ENCODE measurements at regions not wholly inside any gene's neighbourhood (a gene's known extent, or its start where the extent isn't known, plus 50 kb on each side); places are given as distances from the start of the nearest gene placed in this dataset.
A peak's percentile ranks its signal among the peaks of the same experiment; 100 is the strongest.

DNA sequence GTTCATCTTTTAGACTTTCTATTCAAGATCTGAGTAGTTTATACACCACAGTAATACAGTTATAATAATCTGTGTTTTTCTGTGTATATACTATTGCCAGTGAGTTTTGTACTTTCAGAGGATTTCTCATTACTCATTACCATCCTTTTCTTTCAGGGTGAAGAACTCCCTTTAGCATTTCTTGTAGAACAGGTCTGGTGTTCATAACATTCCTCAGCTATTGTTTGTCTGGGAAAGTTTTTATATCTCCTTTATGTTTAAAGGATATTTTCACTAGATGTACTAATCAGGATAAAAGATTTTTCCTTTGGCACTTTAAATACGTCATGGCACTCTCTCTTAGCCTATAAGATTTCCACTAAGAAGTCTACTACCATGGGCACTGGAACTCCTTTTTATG is 705.5 kb downstream of the SLC4A3 start:
- no peak for TF ChIP-seq JUND (IDR thresholded peaks at IDR 0.05; ENCODE audit: low read depth)
- in situ Hi-C loops (cut with HindIII; ENCODE audit: low pct_unique_long_range_greater_than_20kb, low sequenced_read_pairs), result no loop called here
- peak in 1 of 2 experiments; percentile 32 for DNase-seq (ENCODE audit: low read depth in 1 of 2, low spot score in 1 of 2)

DNA sequence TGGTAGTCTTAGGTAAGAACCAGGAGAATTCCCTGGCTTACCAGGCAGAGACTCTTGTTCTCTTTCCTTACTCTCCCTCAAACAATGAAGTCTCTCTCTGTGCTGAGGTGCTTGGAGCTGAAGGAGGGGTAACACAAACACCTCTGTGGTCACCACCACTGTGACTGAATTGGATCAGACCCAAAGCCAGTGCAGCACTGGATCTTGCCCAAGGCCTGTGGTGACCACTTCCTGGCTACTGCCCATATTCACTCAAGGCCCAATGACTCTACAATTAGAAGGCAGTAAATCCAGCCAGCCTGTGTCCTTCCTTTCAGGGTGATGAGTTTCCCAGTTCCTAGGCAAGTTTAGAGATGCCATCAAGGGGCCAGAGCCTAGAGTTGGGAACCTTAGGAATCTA is 706.8 kb downstream of the SLC4A3 start:
- no peak for DNase-seq (ENCODE audit: low read depth in 1 of 2, low spot score in 1 of 2)
- no peak for TF ChIP-seq JUND (IDR thresholded peaks at IDR 0.05; ENCODE audit: low read depth)
- in situ Hi-C loops (cut with HindIII; ENCODE audit: low pct_unique_long_range_greater_than_20kb, low sequenced_read_pairs), result no loop called here

DNA sequence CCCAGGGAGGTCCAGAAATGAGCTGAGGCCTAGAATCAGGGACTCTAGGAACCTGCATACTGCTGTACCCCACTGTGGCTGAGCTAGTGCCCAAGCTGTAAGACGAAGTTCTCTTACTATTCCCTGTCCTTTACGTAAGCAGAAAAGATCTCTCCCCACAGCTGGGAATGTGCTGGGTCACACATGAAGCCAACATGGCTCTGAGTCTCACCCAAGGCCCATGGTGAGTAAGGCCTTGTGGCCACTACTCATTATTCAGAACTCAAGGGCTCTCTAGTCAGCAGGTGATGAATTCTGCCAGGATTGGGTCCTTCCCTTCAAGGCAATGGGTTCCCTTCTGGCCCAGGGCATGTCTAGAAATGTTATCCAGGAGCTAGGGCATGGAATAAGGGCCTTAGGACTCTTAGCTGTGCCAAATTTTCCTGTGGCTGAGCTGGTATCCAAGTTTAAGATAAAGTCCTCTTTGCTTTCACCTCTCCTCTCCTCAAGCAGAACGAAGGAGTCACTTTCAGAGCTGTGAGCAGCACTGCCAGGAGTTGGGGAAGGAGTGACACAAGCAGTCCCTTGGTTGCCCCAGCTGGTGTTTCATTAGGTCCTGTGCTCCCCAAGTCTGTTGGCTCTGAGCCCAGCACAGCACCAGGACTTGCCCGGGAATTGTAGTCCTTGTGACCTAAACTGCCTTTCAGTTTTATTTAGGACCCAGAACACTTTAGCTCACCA is 707.6 kb downstream of the SLC4A3 start:
- no peak for DNase-seq (ENCODE audit: low read depth in 1 of 2, low spot score in 1 of 2)
- TF ChIP-seq JUND (IDR thresholded peaks at IDR 0.05; ENCODE audit: low read depth), result no peak
- in situ Hi-C loops (cut with HindIII; ENCODE audit: low pct_unique_long_range_greater_than_20kb, low sequenced_read_pairs), result no loop called here

DNA sequence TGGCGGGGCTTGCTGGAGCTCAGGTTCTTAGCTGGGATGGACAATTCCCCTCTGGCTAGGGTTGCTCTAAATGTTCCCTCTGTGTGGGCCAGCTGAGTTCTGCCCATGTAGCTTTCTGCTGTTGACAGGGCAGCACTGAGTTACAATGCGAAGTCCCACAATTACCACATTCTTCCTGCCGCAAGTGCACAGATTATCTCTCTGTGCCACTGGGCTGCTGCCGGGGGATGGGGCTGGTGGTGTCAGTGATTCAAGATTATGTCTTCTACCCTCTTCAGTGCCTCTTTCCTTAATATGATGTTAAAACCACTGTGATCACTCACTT is 708.1 kb downstream of the SLC4A3 start:
- no peak for DNase-seq (ENCODE audit: low read depth in 1 of 2, low spot score in 1 of 2)
- in situ Hi-C loops (cut with HindIII; ENCODE audit: low pct_unique_long_range_greater_than_20kb, low sequenced_read_pairs), result no loop called here
- TF ChIP-seq JUND (IDR thresholded peaks at IDR 0.05; ENCODE audit: low read depth), result no peak

DNA sequence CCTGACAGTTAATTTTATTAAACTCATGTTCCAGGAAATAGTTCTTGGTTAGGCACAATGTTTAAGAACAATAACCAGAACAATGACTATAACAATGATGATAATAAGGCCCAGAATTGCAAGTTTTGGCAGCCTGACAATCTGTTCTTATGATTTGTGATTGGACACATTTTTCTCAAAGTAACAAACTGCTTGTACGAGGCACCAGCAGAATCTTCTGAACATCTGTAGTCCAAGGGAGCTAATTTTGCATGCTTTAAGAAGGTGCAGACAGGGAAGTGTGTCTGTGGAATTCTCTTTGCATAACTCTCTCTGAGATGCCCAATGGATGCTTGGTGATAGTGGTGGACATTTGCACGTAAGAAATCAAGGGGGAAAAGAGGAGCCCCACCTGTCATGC is 709.3 kb downstream of the SLC4A3 start:
- in situ Hi-C loops (cut with HindIII; ENCODE audit: low pct_unique_long_range_greater_than_20kb, low sequenced_read_pairs), result no loop called here
- no peak for TF ChIP-seq JUND (IDR thresholded peaks at IDR 0.05; ENCODE audit: low read depth)
- no peak for DNase-seq (ENCODE audit: low read depth in 1 of 2, low spot score in 1 of 2)

DNA sequence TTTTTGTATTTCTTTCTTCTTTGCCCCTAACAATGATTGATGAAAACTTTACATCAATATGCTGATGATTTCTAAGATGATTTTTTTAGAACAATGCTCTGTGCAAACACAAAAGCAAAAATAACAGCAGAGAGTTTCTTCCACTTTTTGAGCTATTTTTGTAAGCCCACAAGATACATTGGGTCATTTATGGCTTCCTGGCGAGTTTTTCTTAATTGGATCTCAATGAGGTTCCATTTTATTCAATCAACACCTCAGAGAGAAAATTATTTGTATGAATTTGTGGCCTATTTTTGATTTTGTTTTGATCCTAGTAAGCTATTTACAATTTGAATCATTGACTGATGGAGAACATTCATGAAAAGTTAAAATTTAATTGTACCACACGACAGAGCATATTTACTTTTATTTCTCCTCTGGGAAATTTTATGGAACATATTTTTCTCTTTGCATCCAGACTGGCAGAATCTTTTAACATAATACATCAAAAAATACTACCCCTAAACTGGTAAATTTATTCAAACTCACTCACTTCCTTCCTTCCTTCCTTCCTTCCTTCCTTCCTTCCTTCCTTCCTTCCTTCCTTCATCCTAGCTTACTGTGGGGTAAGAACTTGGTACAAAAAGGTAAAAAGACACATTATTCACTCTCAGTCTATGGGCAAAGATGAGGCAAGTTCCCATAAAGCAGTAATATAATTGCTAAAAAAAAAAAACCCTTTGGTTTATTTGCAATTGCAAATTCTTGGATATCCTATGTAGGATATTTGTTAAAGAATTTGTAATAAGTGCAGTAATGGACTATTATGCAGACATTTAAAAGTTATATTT is 710.4 kb downstream of the SLC4A3 start:
- TF ChIP-seq JUND (IDR thresholded peaks at IDR 0.05; ENCODE audit: low read depth), result no peak
- in situ Hi-C loops (cut with HindIII; ENCODE audit: low pct_unique_long_range_greater_than_20kb, low sequenced_read_pairs), result no loop called here
- no peak for DNase-seq (ENCODE audit: low read depth in 1 of 2, low spot score in 1 of 2)

DNA sequence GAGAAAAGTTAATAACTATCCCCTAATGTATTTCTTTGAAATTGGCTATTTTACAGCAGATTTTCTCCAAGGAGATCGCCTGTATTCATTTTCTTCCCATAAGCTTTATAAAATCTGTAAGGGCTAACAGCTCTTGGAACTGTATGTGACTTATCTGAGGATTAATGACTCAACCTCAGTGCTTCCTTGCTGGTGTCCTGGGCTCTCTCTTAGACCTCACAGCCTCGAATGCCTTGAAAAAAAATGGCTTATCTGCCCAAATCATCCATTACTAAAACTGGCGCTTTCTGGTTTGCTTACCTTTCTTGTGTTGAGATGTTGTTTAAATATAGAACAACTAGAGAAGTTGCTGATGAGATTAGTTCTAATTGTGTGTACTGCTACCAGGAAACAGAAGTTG is 713.6 kb downstream of the SLC4A3 start:
- in situ Hi-C loops (cut with HindIII; ENCODE audit: low pct_unique_long_range_greater_than_20kb, low sequenced_read_pairs), result no loop called here
- no peak for TF ChIP-seq JUND (IDR thresholded peaks at IDR 0.05; ENCODE audit: low read depth)

DNA sequence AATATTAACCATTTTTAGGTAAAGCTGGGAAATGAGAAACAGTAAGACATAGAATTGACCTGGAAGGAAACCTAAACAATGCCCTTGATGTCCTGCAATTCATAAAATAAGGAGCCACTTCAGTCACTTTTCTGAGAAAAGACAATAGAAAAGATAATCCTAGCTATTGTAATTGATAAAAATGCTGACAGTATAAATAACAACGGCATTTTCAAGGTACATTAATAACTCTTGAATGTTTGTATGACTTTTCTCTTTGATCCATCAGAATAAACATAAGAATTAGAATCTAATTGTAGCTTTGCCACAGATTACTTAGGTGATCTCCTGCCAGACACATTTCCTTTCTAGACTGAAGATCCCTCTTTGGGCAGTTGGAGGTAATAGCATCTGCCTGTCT is 719.5 kb downstream of the SLC4A3 start:
- no peak for TF ChIP-seq JUND (IDR thresholded peaks at IDR 0.05; ENCODE audit: low read depth)
- in situ Hi-C loops (cut with HindIII; ENCODE audit: low pct_unique_long_range_greater_than_20kb, low sequenced_read_pairs), result no loop called here
- no peak for DNase-seq (ENCODE audit: low read depth in 1 of 2, low spot score in 1 of 2)

More for the DNA sequence above, 713.6 kb downstream of the SLC4A3 start:
- no peak for DNase-seq (ENCODE audit: low read depth in 1 of 2, low spot score in 1 of 2)

DNA sequence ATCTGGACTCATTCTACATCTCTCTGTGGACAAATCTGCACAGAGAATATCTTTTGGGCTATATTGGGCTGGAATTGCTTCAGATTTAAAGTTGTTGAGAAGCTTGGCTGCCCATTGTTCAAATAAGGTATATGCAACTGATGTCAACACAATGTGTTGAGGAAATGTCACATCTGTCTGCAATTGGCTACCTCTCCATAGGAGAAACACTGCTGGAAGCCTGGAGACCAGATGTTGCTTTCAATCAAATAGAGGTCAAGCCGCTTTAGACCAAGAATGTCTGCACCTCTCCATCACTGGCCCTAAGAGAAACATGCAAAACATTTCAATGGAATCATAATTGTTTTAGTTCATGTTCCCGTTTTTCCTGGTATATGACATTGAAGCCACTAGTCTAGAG is 720.2 kb downstream of the SLC4A3 start:
- in situ Hi-C loops (cut with HindIII; ENCODE audit: low pct_unique_long_range_greater_than_20kb, low sequenced_read_pairs), result no loop called here
- no peak for TF ChIP-seq JUND (IDR thresholded peaks at IDR 0.05; ENCODE audit: low read depth)
- DNase-seq (ENCODE audit: low read depth in 1 of 2, low spot score in 1 of 2), result no peak

DNA sequence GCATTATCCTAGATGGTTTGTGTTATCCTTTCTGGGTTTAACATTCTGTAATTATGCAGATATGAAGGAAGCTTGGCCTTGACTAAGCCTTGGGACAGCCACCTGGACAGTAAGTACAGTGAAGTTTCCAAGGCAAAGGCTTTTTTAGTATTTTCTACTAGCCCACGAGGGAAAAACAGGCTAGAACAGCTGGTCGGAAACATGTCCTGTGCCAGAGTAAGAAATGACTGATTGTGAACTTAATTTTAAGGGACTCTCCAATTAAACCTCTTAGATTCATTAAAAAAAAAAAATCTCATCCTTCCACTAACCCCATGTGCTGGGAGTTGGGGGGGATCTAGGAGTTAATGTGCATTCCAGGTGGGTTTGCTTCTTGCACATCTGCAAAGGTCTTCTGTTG is 720.8 kb downstream of the SLC4A3 start:
- no peak for DNase-seq (ENCODE audit: low read depth in 1 of 2, low spot score in 1 of 2)
- in situ Hi-C loops (cut with HindIII; ENCODE audit: low pct_unique_long_range_greater_than_20kb, low sequenced_read_pairs), result no loop called here
- no peak for TF ChIP-seq JUND (IDR thresholded peaks at IDR 0.05; ENCODE audit: low read depth)

DNA sequence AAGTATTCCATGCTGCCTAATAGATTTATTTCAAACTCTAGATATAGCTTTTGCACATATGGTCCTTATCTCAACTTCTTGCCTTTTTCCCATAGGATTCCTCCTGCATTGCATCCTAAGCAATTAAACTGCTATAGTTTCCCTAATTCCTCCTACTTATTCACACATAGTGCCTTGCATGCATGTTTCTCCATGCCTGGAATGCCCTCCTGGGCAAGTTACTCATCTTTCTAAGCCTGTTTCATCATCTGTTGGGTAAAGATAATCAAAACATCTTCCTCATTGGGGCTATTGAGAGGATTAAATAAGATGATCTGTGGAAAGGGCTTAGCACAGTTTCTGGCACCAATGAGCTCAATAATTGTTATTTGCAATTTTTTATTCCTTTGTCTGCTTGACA is 726.5 kb downstream of the SLC4A3 start:
- no peak for TF ChIP-seq JUND (IDR thresholded peaks at IDR 0.05; ENCODE audit: low read depth)
- in situ Hi-C loops (cut with HindIII; ENCODE audit: low pct_unique_long_range_greater_than_20kb, low sequenced_read_pairs), result no loop called here
- DNase-seq (ENCODE audit: low read depth in 1 of 2, low spot score in 1 of 2), result no peak

DNA sequence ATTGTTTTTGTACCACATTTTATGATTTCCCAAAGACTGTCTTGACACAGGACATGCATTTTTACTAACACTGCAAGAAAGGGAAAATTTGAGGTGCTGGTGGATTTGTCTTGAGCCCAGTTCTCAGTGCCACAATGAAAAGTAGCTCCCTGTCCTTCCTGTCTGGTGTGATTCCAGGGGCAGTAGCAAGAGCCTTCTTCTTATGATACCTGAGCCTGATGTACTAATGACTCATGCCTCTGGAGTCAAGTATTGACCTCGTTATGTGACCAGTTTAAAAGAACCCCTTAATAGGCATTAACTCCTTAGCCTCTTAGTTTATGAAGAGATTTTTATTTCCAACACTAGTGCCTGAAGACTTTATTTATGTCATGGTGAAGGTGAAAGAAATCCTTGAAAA is 728.6 kb downstream of the SLC4A3 start:
- no peak for DNase-seq (ENCODE audit: low read depth in 1 of 2, low spot score in 1 of 2)
- in situ Hi-C loops (cut with HindIII; ENCODE audit: low pct_unique_long_range_greater_than_20kb, low sequenced_read_pairs), result no loop called here
- no peak for TF ChIP-seq JUND (IDR thresholded peaks at IDR 0.05; ENCODE audit: low read depth)

DNA sequence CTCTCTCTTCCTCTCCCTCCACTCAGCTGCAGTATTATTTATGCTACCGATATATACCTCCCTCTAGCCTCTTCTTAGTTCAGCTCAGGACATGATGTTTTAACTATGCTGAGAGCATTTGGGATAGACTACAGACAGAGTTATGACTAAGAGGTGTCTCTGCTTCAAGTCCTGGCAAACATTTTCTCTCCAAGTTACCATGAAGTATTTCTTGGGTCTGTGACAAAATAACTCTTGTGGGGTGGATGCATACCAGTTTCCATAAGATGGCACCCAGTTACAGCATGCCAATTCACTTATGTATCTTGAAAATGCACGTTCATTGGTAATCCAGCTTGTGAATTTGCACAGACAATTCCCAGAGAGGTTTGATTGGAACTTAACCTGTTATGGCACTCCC is 737.6 kb downstream of the SLC4A3 start:
- no peak for DNase-seq (ENCODE audit: low read depth in 1 of 2, low spot score in 1 of 2)
- no peak for TF ChIP-seq JUND (IDR thresholded peaks at IDR 0.05; ENCODE audit: low read depth)
- in situ Hi-C loops (cut with HindIII; ENCODE audit: low pct_unique_long_range_greater_than_20kb, low sequenced_read_pairs), result no loop called here

Data from T47D (cell line).